HG02870 (cell line): ENCODE measurements at regions not wholly inside any gene's neighbourhood (a gene's known extent, or its start where the extent isn't known, plus 50 kb on each side); places are given as distances from the start of the nearest gene placed in this dataset.

Source experiments
- ATAC-seq: cut with Tn5 transposase; IDR thresholded peaks from one replicate; pipeline ENCODE4 v1.9.1; 2021; ENCODE audit warnings: mild to moderate bottlenecking, moderate library complexity; ENCODE audit not compliant: unreplicated experiment

GRCh38 chr14:86510491-86510890 is 980.5 kb downstream of the FLRT2 start:
- ATAC-seq = no peak

GRCh38 chr14:86505808-86506207 is 975.9 kb downstream of the FLRT2 start:
- ATAC-seq = no peak

GRCh38 chr14:86501611-86502010 is 971.7 kb downstream of the FLRT2 start:
- ATAC-seq = no peak

GRCh38 chr14:86491743-86492142 is 961.8 kb downstream of the FLRT2 start:
- ATAC-seq = no peak

GRCh38 chr14:86481104-86481503 is 951.2 kb downstream of the FLRT2 start:
- no peak for ATAC-seq

- ATAC-seq = no peak
Measured at GRCh38 chr14:86464341-86464740, 934.4 kb downstream of the FLRT2 start.

- no peak for ATAC-seq
Measured at GRCh38 chr14:86462193-86462753, 932.3 kb downstream of the FLRT2 start.

- ATAC-seq = no peak
Measured at GRCh38 chr14:86457481-86458135, 927.7 kb downstream of the FLRT2 start.

GRCh38 chr14:86450085-86450484 is 920.1 kb downstream of the FLRT2 start:
- ATAC-seq = no peak

GRCh38 chr14:86442135-86442534 is 912.2 kb downstream of the FLRT2 start:
- no peak for ATAC-seq

- ATAC-seq = no peak
Measured at GRCh38 chr14:86430853-86431252, 900.9 kb downstream of the FLRT2 start.

- no peak for ATAC-seq
Measured at GRCh38 chr14:86423214-86423613, 893.3 kb downstream of the FLRT2 start.

- ATAC-seq = no peak
Measured at GRCh38 chr14:86420131-86420530, 890.2 kb downstream of the FLRT2 start.

GRCh38 chr14:86414146-86414545 is 884.2 kb downstream of the FLRT2 start:
- no peak for ATAC-seq

GRCh38 chr14:86404989-86405649 is 875.2 kb downstream of the FLRT2 start:
- ATAC-seq = no peak

- no peak for ATAC-seq
Measured at GRCh38 chr14:86404425-86404824, 874.5 kb downstream of the FLRT2 start.

GRCh38 chr14:86402545-86402944 is 872.6 kb downstream of the FLRT2 start:
- ATAC-seq = no peak

- no peak for ATAC-seq
Measured at GRCh38 chr14:86391085-86391484, 861.1 kb downstream of the FLRT2 start.

- ATAC-seq = no peak
Measured at GRCh38 chr14:86388216-86388615, 858.3 kb downstream of the FLRT2 start.

- no peak for ATAC-seq
Measured at GRCh38 chr14:86373886-86374285, 843.9 kb downstream of the FLRT2 start.

- ATAC-seq = no peak
Measured at GRCh38 chr14:86372402-86372801, 842.5 kb downstream of the FLRT2 start.

GRCh38 chr14:86364634-86365033 is 834.7 kb downstream of the FLRT2 start:
- no peak for ATAC-seq
